SK-N-SH treated with all-trans-retinoic acid at 6 μM for 48 hours (cell line): ENCODE measurements at regions not wholly inside any gene's neighbourhood (a gene's known extent, or its start where the extent isn't known, plus 50 kb on each side); places are given as distances from the start of the nearest gene placed in this dataset.

Source experiments
- ATAC-seq: fragments of 200-7000 bp; cut with Tn5 transposase; 3 replicates; pipeline ENCODE4 v1.9.1; 2020; ENCODE audit warnings: mild to moderate bottlenecking, moderate library complexity
- CREB5 ChIP-seq: fragments of 250-450 bp; sonication (Bioruptor Pico); IDR thresholded peaks from 2 replicates; pipeline ENCODE4 v1.5.1; 2020; ENCODE audit warnings: low read depth, mild to moderate bottlenecking, moderate library complexity
- CSDC2 ChIP-seq: fragments of 250-450 bp; sonication (Bioruptor Pico); IDR thresholded peaks from 2 replicates; pipeline ENCODE4 v1.5.0; 2020; ENCODE audit warnings: mild to moderate bottlenecking, moderate library complexity
- CSRNP3 ChIP-seq: fragments of 250-450 bp; sonication (Bioruptor Pico); IDR thresholded peaks from 2 replicates; pipeline ENCODE4 v1.5.1; 2021; ENCODE audit warnings: mild to moderate bottlenecking, moderate library complexity
- ESRRG ChIP-seq: fragments of 250-450 bp; sonication (Bioruptor Pico); IDR thresholded peaks from 2 replicates; pipeline ENCODE4 v1.6.1; 2021; ENCODE audit warnings: mild to moderate bottlenecking
- OSR1 ChIP-seq: fragments of 250-450 bp; sonication (Bioruptor Pico); IDR thresholded peaks from 2 replicates; pipeline ENCODE4 v1.8.0; 2022; ENCODE audit warnings: moderate library complexity, mild to moderate bottlenecking, inconsistent platforms
- PATZ1 ChIP-seq: fragments of 250-450 bp; sonication (Bioruptor Pico); IDR thresholded peaks from 2 replicates; pipeline ENCODE4 v1.8.0; 2020; ENCODE audit warnings: mild to moderate bottlenecking, moderate library complexity, borderline replicate concordance
- POU6F1 ChIP-seq: fragments of 250-450 bp; sonication (Bioruptor Pico); IDR thresholded peaks from 2 replicates; pipeline ENCODE4 v1.8.0; 2021; ENCODE audit warnings: low read depth, mild to moderate bottlenecking, moderate library complexity, borderline replicate concordance
- RARB ChIP-seq: fragments of 250-450 bp; sonication (Bioruptor Pico); IDR thresholded peaks from 2 replicates; pipeline ENCODE4 v1.8.0; 2021; ENCODE audit warnings: mild to moderate bottlenecking, moderate library complexity
- SNAI2 ChIP-seq: fragments of 250-450 bp; sonication (Bioruptor Pico); IDR thresholded peaks from 2 replicates; pipeline ENCODE4 v1.5.0; 2020; ENCODE audit warnings: mild to moderate bottlenecking, moderate library complexity
- TSHZ2 ChIP-seq: fragments of 250-450 bp; sonication (Bioruptor Pico); IDR thresholded peaks from 2 replicates; pipeline ENCODE4 v1.5.0; 2020; ENCODE audit warnings: mild to moderate bottlenecking, moderate library complexity
- ZC3H10 ChIP-seq: fragments of 250-450 bp; sonication (Bioruptor Pico); IDR thresholded peaks from 2 replicates; pipeline ENCODE4 v1.5.1; 2021; ENCODE audit warnings: mild to moderate bottlenecking, moderate library complexity
- ZFP3 ChIP-seq: fragments of 250-450 bp; sonication (Bioruptor Pico); IDR thresholded peaks from 2 replicates; pipeline ENCODE4 v1.5.0; 2020; ENCODE audit warnings: mild to moderate bottlenecking, moderate library complexity
- ZFP30 ChIP-seq: fragments of 450-650 bp; formaldehyde crosslinking; IDR thresholded peaks from 2 replicates; pipeline ENCODE4 v1.5.0; 2022; ENCODE audit warnings: mild to moderate bottlenecking, moderate library complexity
- ZNF565 ChIP-seq: fragments of 450-650 bp; formaldehyde crosslinking; conservative IDR thresholded peaks from 2 replicates; pipeline ENCODE4 v1.5.0; 2020; ENCODE audit warnings: low read depth, mild to moderate bottlenecking, moderate library complexity
- ZNF70 ChIP-seq: fragments of 450-650 bp; formaldehyde crosslinking; IDR thresholded peaks from 2 replicates; pipeline ENCODE4 v1.5.0; 2020; ENCODE audit warnings: mild to moderate bottlenecking, moderate library complexity
- ZNF8 ChIP-seq: fragments of 450-650 bp; formaldehyde crosslinking; IDR thresholded peaks from 2 replicates; pipeline ENCODE4 v1.5.0; 2020; ENCODE audit warnings: mild to moderate bottlenecking, moderate library complexity

- TF ChIP-seq PATZ1 (CRISPR knock-in tag) = no peak
- TF ChIP-seq ZC3H10 (CRISPR knock-in tag) = no peak
- TF ChIP-seq ZNF8 (CRISPR knock-in tag) = no peak
- TF ChIP-seq RARB (CRISPR knock-in tag) = no peak
- TF ChIP-seq CREB5 (CRISPR knock-in tag) = no peak
- TF ChIP-seq ZFP30 (CRISPR knock-in tag) = no peak
- TF ChIP-seq CSRNP3 = no peak
- no peak for TF ChIP-seq ZNF565
- TF ChIP-seq CSDC2 = no peak
- no peak for TF ChIP-seq ZNF70 (CRISPR knock-in tag)
- no peak for TF ChIP-seq OSR1
- TF ChIP-seq SNAI2 (CRISPR knock-in tag) = no peak
- no peak for TF ChIP-seq TSHZ2 (CRISPR knock-in tag)
- no peak for TF ChIP-seq ZFP3 (CRISPR knock-in tag)
- TF ChIP-seq, all 23 proteins: peak for 0
- no peak for ATAC-seq
Observed at GRCh38 chr4:132071815-132072214, 1077.3 kb upstream of the PCDH10 start.

- no peak for TF ChIP-seq SNAI2 (CRISPR knock-in tag)
- no peak for TF ChIP-seq POU6F1
- no peak for TF ChIP-seq CREB5 (CRISPR knock-in tag)
- no peak for TF ChIP-seq ESRRG (CRISPR knock-in tag)
- no peak for TF ChIP-seq ZFP30 (CRISPR knock-in tag)
- no peak for TF ChIP-seq TSHZ2 (CRISPR knock-in tag)
- TF ChIP-seq PATZ1 (CRISPR knock-in tag) = no peak
- ATAC-seq = no peak
Observed at GRCh38 chr4:132076829-132077228, 1072.3 kb upstream of the PCDH10 start.
